Panc1 (cell line): ENCODE measurements at regions not wholly inside any gene's neighbourhood (a gene's known extent, or its start where the extent isn't known, plus 50 kb on each side); places are given as distances from the start of the nearest gene placed in this dataset.

Experiments used
- ATAC-seq: fragments of 200-7000 bp; cut with Tn5 transposase; 2 replicates; pipeline ENCODE4 v1.9.1; 2020; ENCODE audit warnings: mild to moderate bottlenecking, moderate library complexity
- BruUV-seq: library from RNA; stranded (reverse); fragments of 400-500 nt; replicated peaks from 2 replicates; lab custom pipeline; 2021; lab: Mats Ljungman, UMichigan
- CTCF ChIA-PET: fragments of 300-600 bp; sonication (Branson Sonifier 250); formaldehyde crosslinking; loops from one replicate; lab custom pipeline; 2022; ENCODE audit warnings: antibody characterized with exemption; lab: Charles Lee
- POLR2A ChIA-PET: fragments of 300-600 bp; sonication (Branson Sonifier 250); formaldehyde crosslinking; loops from one replicate; lab custom pipeline; 2022; ENCODE audit warnings: antibody characterized with exemption; lab: Charles Lee
- DNase-seq: peaks from one replicate; pipeline ENCODE4 v3.0.0-alpha.2; 2010; ENCODE audit warnings: low read depth, low spot score
- H3K27ac ChIP-seq: 2 replicates; pipeline ENCODE4 v1.5.1; 2011; ENCODE audit warnings: mild to moderate bottlenecking, low read length, inconsistent platforms
- H3K27me3 ChIP-seq: fragments of 200-500 bp; sonication (Bioruptor generic); 2 replicates; pipeline ENCODE4 v1.6.0; 2014; ENCODE audit warnings: low read length, inconsistent platforms; ENCODE audit not compliant: control insufficient read depth, insufficient read depth
- H3K36me3 ChIP-seq: fragments of 200-500 bp; sonication (Bioruptor generic); 2 replicates; pipeline ENCODE4 v1.5.1; 2014; ENCODE audit warnings: inconsistent platforms, mild to moderate bottlenecking, low read length, moderate library complexity; ENCODE audit not compliant: control insufficient read depth, insufficient read depth
- H3K4me1 ChIP-seq: 2 replicates; pipeline ENCODE4 v1.5.1; 2011; ENCODE audit warnings: inconsistent platforms, mild to moderate bottlenecking, low read length, moderate library complexity; ENCODE audit not compliant: control insufficient read depth, insufficient read depth
- H3K4me3 ChIP-seq, 2 experiments: 2 replicates each; pipeline ENCODE4 v1.5.1; 2011 to 2012; ENCODE audit warnings: low read depth in 2 of 2, low read length in 2 of 2, mild to moderate bottlenecking in 2 of 2, inconsistent platforms in 1 of 2, moderate library complexity in 1 of 2
- H3K9me3 ChIP-seq: fragments of 200-500 bp; sonication (Bioruptor generic); 2 replicates; pipeline ENCODE4 v1.5.1; 2014; ENCODE audit warnings: low read depth, mild to moderate bottlenecking, inconsistent platforms, low read length, moderate library complexity; ENCODE audit not compliant: control insufficient read depth, insufficient read depth
- CTCF ChIP-seq: fragments of 450-650 bp; IDR thresholded peaks from 2 replicates; pipeline ENCODE4 v1.5.1; 2017; ENCODE audit warnings: mild to moderate bottlenecking
- POLR2AphosphoS5 ChIP-seq: IDR thresholded peaks from 2 replicates; pipeline ENCODE4 v1.6.1; 2012; ENCODE audit warnings: mild to moderate bottlenecking, low read depth, low read length, moderate library complexity
- REST ChIP-seq, 2 experiments: IDR thresholded peaks; 2 replicates each; pipeline ENCODE4 v1.6.1; 2011 to 2012; ENCODE audit warnings: low read depth in 2 of 2, control low read depth in 1 of 2, low read length in 1 of 2, mild to moderate bottlenecking in 1 of 2, moderate library complexity in 1 of 2; ENCODE audit not compliant: insufficient read depth in 1 of 2
- SIN3A ChIP-seq: IDR thresholded peaks from 2 replicates; pipeline ENCODE4 v1.6.1; 2012; ENCODE audit warnings: low read depth, mild to moderate bottlenecking, low read length, moderate library complexity, borderline replicate concordance; ENCODE audit not compliant: insufficient read depth
- TCF7L2 ChIP-seq: IDR thresholded peaks from 2 replicates; pipeline ENCODE4 v1.6.1; 2011; ENCODE audit warnings: mild to moderate bottlenecking, low read depth, low read length, inconsistent platforms
- in situ Hi-C: cut with HindIII; loops from 2 replicates; pipeline ENCODE4 v1.10.0; 2016; ENCODE audit warnings: low sequenced_read_pairs, low pct_unique_long_range_greater_than_20kb
- intact Hi-C: fragments of 100-400 bp; cut with micrococcal nuclease; formaldehyde crosslinking; loops from one replicate; pipeline ENCODE4 v1.10.0; 2022; ENCODE audit not compliant: unreplicated experiment

- DNase-seq, result no peak
- no peaks in the 10 kb centered on the region for H3K36me3 ChIP-seq
- CTCF ChIA-PET, result no interaction called here
- no TSS peak for BruUV-seq
- no peaks in the 10 kb centered on the region for H3K4me1 ChIP-seq
- intact Hi-C loops (no loop called here), in situ Hi-C loops (no loop called here)
- no peak overlapping the region for H3K4me3 ChIP-seq
- POLR2A ChIA-PET, result no interaction called here
- TF ChIP-seq CTCF (no peak), TCF7L2 (no peak), REST (IDR thresholded peaks at IDR 0.05; ENCODE audit: insufficient read depth in 1 of 2, low read depth in 2 of 2, low read length in 1 of 2) (no peak), SIN3A (no peak), POLR2AphosphoS5 (no peak)
- H3K9me3 ChIP-seq, result no peaks in the 10 kb centered on the region
- H3K27ac ChIP-seq, result no peak overlapping the region
- no peaks in the 10 kb centered on the region for H3K27me3 ChIP-seq
- no peak for ATAC-seq
Observed at GRCh38 chr1:68801440-68801839, 304.6 kb upstream of the DEPDC1 start.

- H3K27ac ChIP-seq, result no peak overlapping the region
- CTCF ChIA-PET, result no interaction called here
- no peak overlapping the region for H3K4me3 ChIP-seq
- no peaks in the 10 kb centered on the region for H3K9me3 ChIP-seq
- TF ChIP-seq REST (IDR thresholded peaks at IDR 0.05; ENCODE audit: insufficient read depth in 1 of 2, low read depth in 2 of 2, low read length in 1 of 2), result no peak
- no peaks in the 10 kb centered on the region for H3K27me3 ChIP-seq
- no peaks in the 10 kb centered on the region for H3K4me1 ChIP-seq
- no peak for ATAC-seq
- POLR2A ChIA-PET, result no interaction called here
- intact Hi-C loops, result no loop called here
- no peak for DNase-seq
- in situ Hi-C loops, result no loop called here
- no TSS peak for BruUV-seq
- no peaks in the 10 kb centered on the region for H3K36me3 ChIP-seq
Observed at GRCh38 chr1:68805097-68805641, 308.3 kb upstream of the DEPDC1 start.
